ENCODE measurements at regions not wholly inside any gene's neighbourhood (a gene's known extent, or its start where the extent isn't known, plus 50 kb on each side); places are given as distances from the start of the nearest gene placed in this dataset.

DNA sequence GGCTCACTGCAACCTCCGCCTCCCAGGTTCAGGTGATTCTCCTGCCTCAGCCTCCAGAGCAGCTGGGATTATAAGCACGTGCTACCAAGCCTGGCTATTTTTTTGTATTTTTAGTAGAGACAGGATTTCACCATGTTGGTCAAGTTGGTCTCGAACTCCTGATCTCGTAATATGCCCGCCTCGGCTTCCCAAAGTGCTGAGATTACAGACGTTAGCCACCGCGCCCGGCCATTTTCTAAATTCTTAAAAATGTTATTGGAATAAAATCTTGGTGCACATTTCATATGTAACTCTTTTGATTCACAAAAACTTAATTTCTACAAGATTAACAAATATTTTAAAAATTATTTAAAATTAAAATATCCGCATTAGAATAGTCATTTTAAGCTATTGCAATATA is 1480.3 kb upstream of the SPRY2 start:
- no TSS peak for BruUV-seq (replicated peaks)
- H3K79me2 ChIP-seq (ENCODE audit: control insufficient read depth, insufficient read depth, low read length) = no peaks in the 10 kb centered on the region
- RAD21 ChIA-PET (ENCODE audit: unreplicated experiment) = no interaction called here

More for the DNA sequence above, 1480.3 kb upstream of the SPRY2 start:
- ATAC-seq (no peak), DNase-seq (ENCODE audit: low read depth, low spot score) (no peak), FAIRE-seq (no peak)
- ChIA-PET CTCF (no interaction called here), SMC1A (ENCODE audit: uncharacterized antibody, unreplicated experiment) (no interaction called here), POLR2A (no interaction called here)
- intact Hi-C loops (cut with micrococcal nuclease; ENCODE audit: unreplicated experiment) (no loop called here), in situ Hi-C loops (cut with MboI) (no loop called here)
- Histone ChIP-seq H3K4me3 (no peak overlapping the region), H3K9ac (ENCODE audit: control insufficient read depth, insufficient read depth, low read length) (no peak overlapping the region), H3K4me1 (ENCODE audit: control insufficient read depth, insufficient read depth, low read length) (no peaks in the 10 kb centered on the region), H3K9me3 (replicated peaks; ENCODE audit: control insufficient read depth, insufficient read depth, low read length) (no peaks in the 10 kb centered on the region; the same call in 2 of the 3 replicates), H3K4me2 (ENCODE audit: control insufficient read depth, insufficient read depth) (no peak overlapping the region), H3K27me3 (replicated peaks in 1 of 2; ENCODE audit: control insufficient read depth in 2 of 2, insufficient read depth in 2 of 2, low read length in 1 of 2) (no peaks in the 10 kb centered on the region), H3K27ac (ENCODE audit: control insufficient read depth, insufficient read depth) (no peak overlapping the region), H4K20me1 (ENCODE audit: control insufficient read depth, insufficient read depth) (no peaks in the 10 kb centered on the region), H3K36me3 (ENCODE audit: control insufficient read depth in 2 of 2, insufficient read depth in 2 of 2, low read length in 1 of 2) (no peaks in the 10 kb centered on the region), H2AFZ (ENCODE audit: control insufficient read depth, low read depth, low read length) (no peak overlapping the region)
- WGBS (ENCODE audit: insufficient coverage, insufficient replicate concordance, low lambda C conversion rate, missing lambda C conversion rate) = 50% methylated on average over 11 of the region's 11 CpGs
- no peak for TF ChIP-seq YBX1 (IDR thresholded peaks at IDR 0.05)
- TF ChIP-seq TBL1XR1 (IDR thresholded peaks at IDR 0.05; ENCODE audit: low read depth, low read length) = no peak
- TF ChIP-seq CHD1 (IDR thresholded peaks at IDR 0.05; ENCODE audit: low read depth, low read length) = no peak
- TF ChIP-seq DPF2 (IDR thresholded peaks at IDR 0.05) = no peak
- no peak for TF ChIP-seq CBFB (IDR thresholded peaks at IDR 0.05; ENCODE audit: low read depth)
- TF ChIP-seq RELA (IDR thresholded peaks at IDR 0.05; ENCODE audit: borderline replicate concordance, partially characterized antibody) = no peak
- TF ChIP-seq FOXM1 (IDR thresholded peaks at IDR 0.05; ENCODE audit: low read depth, low read length) = no peak
- TF ChIP-seq SREBF1 (IDR thresholded peaks at IDR 0.05; ENCODE audit: low read length) = no peak
- TF ChIP-seq RAD21 (IDR thresholded peaks at IDR 0.05; ENCODE audit: insufficient read depth, low read depth, low read length) = no peak
- TF ChIP-seq SP1 (IDR thresholded peaks at IDR 0.05; ENCODE audit: low read depth, low read length) = no peak
- no peak for TF ChIP-seq MEF2B (IDR thresholded peaks at IDR 0.05; ENCODE audit: partially characterized antibody, poor library complexity, severe bottlenecking)
- TF ChIP-seq, protein P1, sequence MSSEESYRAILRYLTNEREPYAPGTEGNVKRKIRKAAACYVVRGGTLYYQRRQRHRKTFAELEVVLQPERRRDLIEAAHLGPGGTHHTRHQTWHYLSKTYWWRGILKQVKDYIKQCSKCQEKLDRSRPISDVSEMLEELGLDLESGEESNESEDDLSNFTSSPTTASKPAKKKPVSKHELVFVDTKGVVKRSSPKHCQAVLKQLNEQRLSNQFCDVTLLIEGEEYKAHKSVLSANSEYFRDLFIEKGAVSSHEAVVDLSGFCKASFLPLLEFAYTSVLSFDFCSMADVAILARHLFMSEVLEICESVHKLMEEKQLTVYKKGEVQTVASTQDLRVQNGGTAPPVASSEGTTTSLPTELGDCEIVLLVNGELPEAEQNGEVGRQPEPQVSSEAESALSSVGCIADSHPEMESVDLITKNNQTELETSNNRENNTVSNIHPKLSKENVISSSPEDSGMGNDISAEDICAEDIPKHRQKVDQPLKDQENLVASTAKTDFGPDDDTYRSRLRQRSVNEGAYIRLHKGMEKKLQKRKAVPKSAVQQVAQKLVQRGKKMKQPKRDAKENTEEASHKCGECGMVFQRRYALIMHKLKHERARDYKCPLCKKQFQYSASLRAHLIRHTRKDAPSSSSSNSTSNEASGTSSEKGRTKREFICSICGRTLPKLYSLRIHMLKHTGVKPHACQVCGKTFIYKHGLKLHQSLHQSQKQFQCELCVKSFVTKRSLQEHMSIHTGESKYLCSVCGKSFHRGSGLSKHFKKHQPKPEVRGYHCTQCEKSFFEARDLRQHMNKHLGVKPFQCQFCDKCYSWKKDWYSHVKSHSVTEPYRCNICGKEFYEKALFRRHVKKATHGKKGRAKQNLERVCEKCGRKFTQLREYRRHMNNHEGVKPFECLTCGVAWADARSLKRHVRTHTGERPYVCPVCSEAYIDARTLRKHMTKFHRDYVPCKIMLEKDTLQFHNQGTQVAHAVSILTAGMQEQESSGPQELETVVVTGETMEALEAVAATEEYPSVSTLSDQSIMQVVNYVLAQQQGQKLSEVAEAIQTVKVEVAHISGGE (CRISPR knock-in tag; IDR thresholded peaks at IDR 0.05) = no peak

Measured in GM12878 (cell line).